ENCODE measurements at regions not wholly inside any gene's neighbourhood (a gene's known extent, or its start where the extent isn't known, plus 50 kb on each side); places are given as distances from the start of the nearest gene placed in this dataset.

DNA sequence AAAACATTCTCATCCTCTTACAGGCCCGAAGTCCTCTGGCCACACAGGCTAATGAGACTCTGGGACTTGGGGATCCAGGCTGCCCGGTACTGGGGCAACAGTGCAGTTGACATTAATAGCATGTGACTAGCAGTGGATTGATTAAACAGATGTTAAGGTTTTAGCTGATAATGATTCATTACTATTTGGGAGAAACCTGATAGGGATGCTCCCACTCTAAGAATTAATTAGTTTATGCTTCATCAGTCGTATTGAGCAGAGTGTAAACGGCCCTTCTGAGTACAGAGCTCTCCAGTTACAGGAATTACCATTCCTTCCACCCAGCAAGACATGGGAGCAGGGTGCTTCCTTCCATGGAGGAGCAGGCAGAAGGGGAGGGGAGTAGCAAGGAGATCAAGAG, 82.7 kb downstream of the RPS24 start:
- H3K27me3 ChIP-seq (ENCODE audit: insufficient read depth), result peaks cover 9% of the 10 kb centered on the region; the same call in 1 of the 2 replicates
- POLR2A ChIA-PET, result no interaction called here

DNA sequence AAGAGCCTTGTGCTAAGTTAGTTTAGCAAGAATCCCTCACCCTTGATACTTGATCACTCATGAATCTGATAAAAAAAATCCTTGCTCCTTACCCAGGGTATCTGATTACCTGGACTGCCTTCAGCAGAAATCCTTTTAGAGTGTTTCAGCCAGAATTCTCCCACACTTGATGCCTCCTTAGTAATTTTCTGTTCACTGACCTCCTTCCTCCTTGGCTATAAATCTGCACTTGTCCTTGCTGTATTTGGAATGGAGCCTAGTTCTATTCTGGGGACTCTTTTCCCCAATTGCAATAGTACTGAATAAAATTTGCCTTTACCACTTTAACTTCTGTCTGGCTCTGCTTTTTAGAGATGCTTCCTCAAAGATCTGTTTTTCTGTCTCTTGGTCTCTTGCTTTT, 84.9 kb downstream of the RPS24 start:
- Histone ChIP-seq H2AFZ (ENCODE audit: low read depth) (no peak overlapping the region), H3F3A (replicated peaks; ENCODE audit: insufficient read depth) (no peaks in the 10 kb centered on the region), H3K4me2 (no peak overlapping the region), H3K27me3 (ENCODE audit: insufficient read depth) (peaks cover 9% of the 10 kb centered on the region; the same call in 1 of the 2 replicates), H3K9me2 (no peaks in the 10 kb centered on the region), H3K79me2 (ENCODE audit: insufficient read depth) (no peaks in the 10 kb centered on the region), H3K9ac (no peak overlapping the region), H3K27ac (ENCODE audit: low read depth in 2 of 2, low read length in 1 of 2) (no peak overlapping the region), H3K4me3 (ENCODE audit: low read depth in 2 of 2, low read length in 1 of 2) (no peak overlapping the region), H3K4me1 (ENCODE audit: control insufficient read depth in 1 of 2, insufficient read depth in 2 of 2, low read depth in 1 of 2, low read length in 1 of 2) (peaks cover 0 to 2% of the 10 kb centered on the region in 2 experiments; a peak in 1 of 4 replicates), H4K20me1 (ENCODE audit: insufficient read depth) (no peaks in the 10 kb centered on the region), H3K36me3 (replicated peaks in 1 of 2; ENCODE audit: control insufficient read depth in 1 of 2, insufficient read depth in 2 of 2, low read length in 1 of 2) (no peaks in the 10 kb centered on the region), H3K9me3 (peaks cover 9% of the 10 kb centered on the region; the same call in 1 of the 2 replicates)
- TF ChIP-seq RXRA (IDR thresholded peaks at IDR 0.05; ENCODE audit: borderline replicate concordance, low read depth), result no peak
- no peak for TF ChIP-seq CHD2 (IDR thresholded peaks at IDR 0.05; ENCODE audit: low read length, partially characterized antibody)
- TF ChIP-seq EZH2phosphoT487 (IDR thresholded peaks at IDR 0.05; ENCODE audit: borderline replicate concordance, low read depth), result no peak
- TF ChIP-seq, protein P1, sequence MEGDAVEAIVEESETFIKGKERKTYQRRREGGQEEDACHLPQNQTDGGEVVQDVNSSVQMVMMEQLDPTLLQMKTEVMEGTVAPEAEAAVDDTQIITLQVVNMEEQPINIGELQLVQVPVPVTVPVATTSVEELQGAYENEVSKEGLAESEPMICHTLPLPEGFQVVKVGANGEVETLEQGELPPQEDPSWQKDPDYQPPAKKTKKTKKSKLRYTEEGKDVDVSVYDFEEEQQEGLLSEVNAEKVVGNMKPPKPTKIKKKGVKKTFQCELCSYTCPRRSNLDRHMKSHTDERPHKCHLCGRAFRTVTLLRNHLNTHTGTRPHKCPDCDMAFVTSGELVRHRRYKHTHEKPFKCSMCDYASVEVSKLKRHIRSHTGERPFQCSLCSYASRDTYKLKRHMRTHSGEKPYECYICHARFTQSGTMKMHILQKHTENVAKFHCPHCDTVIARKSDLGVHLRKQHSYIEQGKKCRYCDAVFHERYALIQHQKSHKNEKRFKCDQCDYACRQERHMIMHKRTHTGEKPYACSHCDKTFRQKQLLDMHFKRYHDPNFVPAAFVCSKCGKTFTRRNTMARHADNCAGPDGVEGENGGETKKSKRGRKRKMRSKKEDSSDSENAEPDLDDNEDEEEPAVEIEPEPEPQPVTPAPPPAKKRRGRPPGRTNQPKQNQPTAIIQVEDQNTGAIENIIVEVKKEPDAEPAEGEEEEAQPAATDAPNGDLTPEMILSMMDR (IDR thresholded peaks at IDR 0.05), result no peak
- TF ChIP-seq RAD21 (IDR thresholded peaks at IDR 0.05; ENCODE audit: low read length), result no peak
- ChIA-PET CTCF (no interaction called here), POLR2A (no interaction called here)
- no peak for DNase-seq

More for the DNA sequence above, 82.7 kb downstream of the RPS24 start:
- Histone ChIP-seq H3K4me3 (ENCODE audit: low read depth in 2 of 2, low read length in 1 of 2) (no peak overlapping the region), H3K4me1 (ENCODE audit: control insufficient read depth in 1 of 2, insufficient read depth in 2 of 2, low read depth in 1 of 2, low read length in 1 of 2) (peaks cover 0 to 2% of the 10 kb centered on the region in 2 experiments; a peak in 1 of 4 replicates), H2AFZ (ENCODE audit: low read depth) (no peak overlapping the region), H3K27ac (ENCODE audit: low read depth in 2 of 2, low read length in 1 of 2) (no peak overlapping the region), H4K20me1 (ENCODE audit: insufficient read depth) (no peaks in the 10 kb centered on the region), H3K36me3 (replicated peaks in 1 of 2; ENCODE audit: control insufficient read depth in 1 of 2, insufficient read depth in 2 of 2, low read length in 1 of 2) (no peaks in the 10 kb centered on the region), H3F3A (replicated peaks; ENCODE audit: insufficient read depth) (no peaks in the 10 kb centered on the region), H3K4me2 (no peak overlapping the region), H3K9me3 (0 out of 2 replicates have a peak, but pooled peaks cover under 1% of the 10 kb centered on the region), H3K9ac (no peak overlapping the region), H3K79me2 (ENCODE audit: insufficient read depth) (no peaks in the 10 kb centered on the region), H3K9me2 (no peaks in the 10 kb centered on the region)
- TF ChIP-seq FOXM1 (IDR thresholded peaks at IDR 0.05; ENCODE audit: low read depth) (no peak), MAX (IDR thresholded peaks at IDR 0.05; ENCODE audit: low read depth) (no peak), GABPA (IDR thresholded peaks at IDR 0.05; ENCODE audit: low read depth) (no peak), FOSL2 (IDR thresholded peaks at IDR 0.05; ENCODE audit: borderline replicate concordance, low read depth) (no peak)
- TF ChIP-seq, protein P2, sequence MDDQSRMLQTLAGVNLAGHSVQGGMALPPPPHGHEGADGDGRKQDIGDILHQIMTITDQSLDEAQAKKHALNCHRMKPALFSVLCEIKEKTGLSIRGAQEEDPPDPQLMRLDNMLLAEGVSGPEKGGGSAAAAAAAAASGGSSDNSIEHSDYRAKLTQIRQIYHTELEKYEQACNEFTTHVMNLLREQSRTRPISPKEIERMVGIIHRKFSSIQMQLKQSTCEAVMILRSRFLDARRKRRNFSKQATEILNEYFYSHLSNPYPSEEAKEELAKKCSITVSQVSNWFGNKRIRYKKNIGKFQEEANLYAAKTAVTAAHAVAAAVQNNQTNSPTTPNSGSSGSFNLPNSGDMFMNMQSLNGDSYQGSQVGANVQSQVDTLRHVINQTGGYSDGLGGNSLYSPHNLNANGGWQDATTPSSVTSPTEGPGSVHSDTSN (IDR thresholded peaks at IDR 0.05), result no peak
- TF ChIP-seq, protein P3, sequence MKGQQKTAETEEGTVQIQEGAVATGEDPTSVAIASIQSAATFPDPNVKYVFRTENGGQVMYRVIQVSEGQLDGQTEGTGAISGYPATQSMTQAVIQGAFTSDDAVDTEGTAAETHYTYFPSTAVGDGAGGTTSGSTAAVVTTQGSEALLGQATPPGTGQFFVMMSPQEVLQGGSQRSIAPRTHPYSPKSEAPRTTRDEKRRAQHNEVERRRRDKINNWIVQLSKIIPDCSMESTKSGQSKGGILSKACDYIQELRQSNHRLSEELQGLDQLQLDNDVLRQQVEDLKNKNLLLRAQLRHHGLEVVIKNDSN (IDR thresholded peaks at IDR 0.05; ENCODE audit: borderline replicate concordance, low read depth), result no peak
- WGBS (ENCODE audit: low lambda C conversion rate), result 49% methylated on average over 4 of the region's 4 CpGs
- DNase-seq, result no peak
- CTCF ChIA-PET, result interaction anchor here (1.2 kb wide), 1 partner anchor 69 kb away, joined by 4 read pairs; no protein-coding TSS in a partner anchor
